NB4 (cell line): ENCODE measurements at regions not wholly inside any gene's neighbourhood (a gene's known extent, or its start where the extent isn't known, plus 50 kb on each side); places are given as distances from the start of the nearest gene placed in this dataset.

ENCODE experiments used
- POLR2A ChIP-seq: IDR thresholded peaks from 2 replicates; pipeline ENCODE4 v1.6.1; 2011; ENCODE audit warnings: mild to moderate bottlenecking; ENCODE audit not compliant: insufficient read length; ENCODE audit errors: extremely low read depth
- TF ChIP-seq, protein P1 (sequence below): IDR thresholded peaks from one replicate; pipeline ENCODE4 v1.5.1; 2012; ENCODE audit warnings: low read depth, low read length

DNA sequence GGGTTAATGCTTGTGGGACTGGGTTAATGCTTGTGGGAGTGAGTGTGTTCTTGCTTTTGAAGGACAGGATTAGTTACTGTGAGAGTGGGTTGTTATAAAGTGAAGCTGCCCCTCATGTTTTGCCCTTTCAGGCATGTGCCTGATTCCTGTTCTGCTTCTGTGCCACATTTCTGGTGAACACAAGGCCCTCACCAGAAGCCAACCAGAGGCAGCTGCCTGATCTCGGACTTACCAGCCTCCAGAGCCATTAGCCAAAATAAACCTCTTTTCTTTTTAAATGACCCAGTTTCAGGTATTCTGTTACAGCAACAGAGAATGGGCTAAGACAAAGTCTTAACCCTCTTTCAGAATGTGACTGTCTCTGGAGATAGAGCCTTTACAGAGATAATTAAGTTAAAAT is 113.3 kb upstream of the TMTC4 start:
- TF ChIP-seq, protein P1, sequence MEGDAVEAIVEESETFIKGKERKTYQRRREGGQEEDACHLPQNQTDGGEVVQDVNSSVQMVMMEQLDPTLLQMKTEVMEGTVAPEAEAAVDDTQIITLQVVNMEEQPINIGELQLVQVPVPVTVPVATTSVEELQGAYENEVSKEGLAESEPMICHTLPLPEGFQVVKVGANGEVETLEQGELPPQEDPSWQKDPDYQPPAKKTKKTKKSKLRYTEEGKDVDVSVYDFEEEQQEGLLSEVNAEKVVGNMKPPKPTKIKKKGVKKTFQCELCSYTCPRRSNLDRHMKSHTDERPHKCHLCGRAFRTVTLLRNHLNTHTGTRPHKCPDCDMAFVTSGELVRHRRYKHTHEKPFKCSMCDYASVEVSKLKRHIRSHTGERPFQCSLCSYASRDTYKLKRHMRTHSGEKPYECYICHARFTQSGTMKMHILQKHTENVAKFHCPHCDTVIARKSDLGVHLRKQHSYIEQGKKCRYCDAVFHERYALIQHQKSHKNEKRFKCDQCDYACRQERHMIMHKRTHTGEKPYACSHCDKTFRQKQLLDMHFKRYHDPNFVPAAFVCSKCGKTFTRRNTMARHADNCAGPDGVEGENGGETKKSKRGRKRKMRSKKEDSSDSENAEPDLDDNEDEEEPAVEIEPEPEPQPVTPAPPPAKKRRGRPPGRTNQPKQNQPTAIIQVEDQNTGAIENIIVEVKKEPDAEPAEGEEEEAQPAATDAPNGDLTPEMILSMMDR, result no peak
- TF ChIP-seq POLR2A, result no peak
